ENCODE measurements at regions not wholly inside any gene's neighbourhood (a gene's known extent, or its start where the extent isn't known, plus 50 kb on each side); places are given as distances from the start of the nearest gene placed in this dataset.

DNA sequence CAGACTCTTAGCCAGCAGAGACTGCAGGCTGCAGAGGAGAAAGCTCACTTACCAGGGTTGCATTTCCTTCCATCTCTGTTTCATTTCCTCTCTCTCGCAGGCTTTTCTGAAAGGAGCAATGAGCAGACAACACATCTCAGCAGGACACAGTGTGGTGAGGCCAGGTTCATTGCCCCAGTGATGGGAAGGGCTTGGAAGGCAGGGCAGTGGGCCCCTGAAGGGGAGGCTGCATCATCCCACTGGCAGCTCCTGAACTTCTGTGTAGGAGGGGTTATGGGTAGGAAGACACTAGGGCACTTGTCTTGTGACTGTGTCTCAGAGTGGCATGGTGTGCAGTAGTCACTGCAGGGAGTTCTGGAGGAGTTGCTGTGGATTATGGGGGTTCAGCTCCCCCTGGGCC is 246.8 kb downstream of the QKI start:
- 55 to 88% methylated on average over 1 of the region's 1 CpG for WGBS, 2 experiments (ENCODE audit: low coverage in 1 of 2, low lambda C conversion rate in 2 of 2, missing lambda C conversion rate in 2 of 2)

DNA sequence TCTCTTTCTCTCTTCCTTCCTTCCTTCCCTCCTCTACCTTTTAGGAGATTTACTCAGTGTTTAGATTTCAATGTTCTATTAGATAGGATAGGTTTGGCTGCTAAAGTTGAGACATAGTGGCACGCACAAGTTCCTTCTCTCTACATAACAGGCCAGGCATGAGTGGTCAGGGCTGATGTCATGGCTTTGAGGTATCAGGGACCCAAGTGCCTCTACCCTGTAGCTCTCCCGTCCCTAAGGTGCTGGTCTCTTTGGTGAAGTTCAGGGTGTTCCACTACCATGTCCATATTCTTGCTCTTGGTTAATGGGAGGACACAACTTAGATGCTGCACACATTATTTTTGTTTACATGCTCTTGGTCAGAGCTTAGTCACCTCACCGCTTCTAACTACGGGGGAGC is 245.3 kb downstream of the QKI start:
- in situ Hi-C loops (cut with MboI), result no loop called here
- Histone ChIP-seq H2AFZ (no peak overlapping the region), H3K4me3 (no peak overlapping the region), H3K79me2 (ENCODE audit: insufficient read depth) (no peaks in the 10 kb centered on the region), H3K9me2 (ENCODE audit: insufficient read depth) (no peaks in the 10 kb centered on the region), H3K9me3 (ENCODE audit: low read depth) (no peaks in the 10 kb centered on the region), H3K4me1 (ENCODE audit: insufficient read depth) (no peaks in the 10 kb centered on the region), H3K4me2 (ENCODE audit: unreplicated experiment) (no peak overlapping the region), H4K20me1 (ENCODE audit: insufficient read depth) (no peaks in the 10 kb centered on the region), H3K27ac (no peak overlapping the region), H3K9ac (no peak overlapping the region), H3K36me3 (ENCODE audit: low read depth) (no peaks in the 10 kb centered on the region), H3K27me3 (replicated peaks; ENCODE audit: insufficient read depth) (no peaks in the 10 kb centered on the region), H3F3A (ENCODE audit: insufficient read depth) (no peaks in the 10 kb centered on the region)
- DNase-seq, result no peak
- TF ChIP-seq EZH2 (IDR thresholded peaks at IDR 0.05; ENCODE audit: insufficient read depth, poor library complexity, severe bottlenecking), result no peak
- no peak for TF ChIP-seq EZH2phosphoT487 (IDR thresholded peaks at IDR 0.05; ENCODE audit: insufficient read depth, low read depth)
- 44 to 58% methylated on average over 4 of the region's 4 CpGs for WGBS, 2 experiments (ENCODE audit: low coverage in 1 of 2, low lambda C conversion rate in 2 of 2, missing lambda C conversion rate in 2 of 2)

More for the DNA sequence above, 246.8 kb downstream of the QKI start:
- TF ChIP-seq EZH2 (IDR thresholded peaks at IDR 0.05; ENCODE audit: insufficient read depth, poor library complexity, severe bottlenecking), result no peak
- TF ChIP-seq EZH2phosphoT487 (IDR thresholded peaks at IDR 0.05; ENCODE audit: insufficient read depth, low read depth), result no peak
- Histone ChIP-seq H3K9ac (no peak overlapping the region), H3K79me2 (ENCODE audit: insufficient read depth) (no peaks in the 10 kb centered on the region), H3K4me3 (no peak overlapping the region), H3K36me3 (ENCODE audit: low read depth) (no peaks in the 10 kb centered on the region), H3F3A (ENCODE audit: insufficient read depth) (no peaks in the 10 kb centered on the region), H4K20me1 (ENCODE audit: insufficient read depth) (no peaks in the 10 kb centered on the region), H3K27me3 (replicated peaks; ENCODE audit: insufficient read depth) (no peaks in the 10 kb centered on the region), H2AFZ (no peak overlapping the region), H3K4me1 (ENCODE audit: insufficient read depth) (no peaks in the 10 kb centered on the region), H3K27ac (no peak overlapping the region), H3K9me3 (ENCODE audit: low read depth) (no peaks in the 10 kb centered on the region), H3K9me2 (ENCODE audit: insufficient read depth) (no peaks in the 10 kb centered on the region), H3K4me2 (ENCODE audit: unreplicated experiment) (no peak overlapping the region)
- in situ Hi-C loops (cut with MboI), result no loop called here
- DNase-seq, result no peak

DNA sequence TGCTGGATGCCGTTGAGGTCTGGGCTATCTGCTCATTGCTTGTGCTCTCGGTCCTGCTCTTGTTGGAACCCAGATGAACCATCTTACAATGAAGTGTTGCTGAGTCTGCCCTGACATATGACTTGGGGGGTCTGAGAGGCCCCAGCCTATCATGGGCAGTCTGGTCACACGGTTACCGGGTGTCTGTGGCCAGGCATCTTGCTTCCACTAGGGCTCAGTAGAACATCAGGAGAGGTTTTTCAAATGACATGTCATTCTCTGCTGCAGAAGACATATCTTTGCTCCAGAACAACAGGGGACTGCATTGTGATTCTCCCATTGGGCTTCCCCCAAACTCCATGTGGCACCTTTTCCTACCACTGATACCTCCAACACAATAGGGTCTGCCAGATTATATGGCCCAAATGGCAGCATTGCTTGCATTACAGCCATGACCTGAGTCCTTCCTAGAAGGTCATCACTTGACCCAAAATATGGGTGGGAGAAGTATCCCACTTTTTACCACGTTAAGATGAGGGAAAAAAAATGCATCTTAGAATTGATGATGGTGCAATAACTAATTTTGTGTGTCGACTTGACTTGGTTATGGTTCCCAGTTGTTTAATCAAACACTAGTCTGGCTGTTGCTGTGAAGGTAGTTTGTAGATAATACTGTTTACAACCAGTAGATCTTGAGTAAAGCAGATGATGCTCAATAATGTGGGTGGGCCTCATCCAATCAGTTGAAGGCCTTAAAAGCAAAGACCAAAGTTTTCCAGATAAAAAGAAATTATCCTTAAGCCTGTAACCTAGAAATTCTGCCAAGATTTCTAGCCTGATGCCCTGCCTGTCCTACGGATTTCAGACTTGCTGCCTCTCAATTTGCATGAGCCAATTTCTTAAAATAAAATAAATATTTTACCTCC is 241.0 kb downstream of the QKI start:
- WGBS, 2 experiments (ENCODE audit: low coverage in 1 of 2, low lambda C conversion rate in 2 of 2, missing lambda C conversion rate in 2 of 2), result 41 to 52% methylated on average over 7 of the region's 7 CpGs
- no peak overlapping the region for H2AFZ ChIP-seq
- no peak overlapping the region for H3K4me3 ChIP-seq
- TF ChIP-seq EZH2 (IDR thresholded peaks at IDR 0.05; ENCODE audit: insufficient read depth, poor library complexity, severe bottlenecking), result no peak
- TF ChIP-seq EZH2phosphoT487 (IDR thresholded peaks at IDR 0.05; ENCODE audit: insufficient read depth, low read depth), result no peak
- no peaks in the 10 kb centered on the region for H3K9me2 ChIP-seq (ENCODE audit: insufficient read depth)
- no peaks in the 10 kb centered on the region for H3K79me2 ChIP-seq (ENCODE audit: insufficient read depth)
- H3K9me3 ChIP-seq (ENCODE audit: low read depth), result no peaks in the 10 kb centered on the region
- H3K36me3 ChIP-seq (ENCODE audit: low read depth), result no peaks in the 10 kb centered on the region
- H3K4me1 ChIP-seq (ENCODE audit: insufficient read depth), result no peaks in the 10 kb centered on the region
- H3K27ac ChIP-seq, result no peak overlapping the region
- no peaks in the 10 kb centered on the region for H3K27me3 ChIP-seq (replicated peaks; ENCODE audit: insufficient read depth)
- no peak for DNase-seq
- no peak overlapping the region for H3K4me2 ChIP-seq (ENCODE audit: unreplicated experiment)
- no peaks in the 10 kb centered on the region for H4K20me1 ChIP-seq (ENCODE audit: insufficient read depth)
- H3F3A ChIP-seq (ENCODE audit: insufficient read depth), result no peaks in the 10 kb centered on the region
- in situ Hi-C loops (cut with MboI), result no loop called here
- H3K9ac ChIP-seq, result no peak overlapping the region

DNA sequence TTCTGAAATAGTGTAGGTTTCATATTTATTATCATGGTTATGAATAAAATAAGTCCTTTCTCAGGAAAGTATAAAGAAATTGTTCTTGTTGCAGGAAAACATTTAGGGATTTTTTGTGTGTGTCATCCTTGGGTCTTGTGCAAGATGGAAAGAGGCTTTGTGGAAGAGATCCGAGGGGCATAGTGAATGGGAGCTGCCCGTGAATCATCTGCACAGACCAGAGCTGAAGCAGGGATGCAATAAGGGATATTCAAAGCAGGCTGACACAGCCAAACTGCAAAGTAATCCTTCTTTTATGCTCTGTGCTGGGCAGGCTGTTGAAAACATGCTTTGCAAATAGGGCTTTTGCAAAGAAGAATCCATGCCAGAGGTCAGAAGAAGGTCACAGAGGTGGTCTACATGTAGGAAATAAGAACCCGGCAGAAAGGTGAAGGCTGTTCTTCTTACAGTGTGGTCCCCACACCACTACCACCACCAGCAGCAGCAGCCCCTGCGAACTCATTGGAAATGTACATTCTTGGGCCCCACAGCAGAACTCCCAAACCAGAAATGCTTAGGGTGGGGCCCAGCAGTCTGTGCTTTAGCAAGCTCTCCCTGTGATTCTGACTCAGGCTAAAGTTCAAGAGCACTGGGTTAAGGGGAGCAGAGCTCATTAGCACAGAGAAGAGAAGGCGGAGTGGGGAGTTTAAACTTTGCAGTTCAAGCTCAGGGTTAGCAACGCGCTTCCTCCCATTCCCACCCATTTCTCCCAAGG is 237.6 kb downstream of the QKI start:
- no peaks in the 10 kb centered on the region for H3K9me2 ChIP-seq (ENCODE audit: insufficient read depth)
- no peaks in the 10 kb centered on the region for H3K9me3 ChIP-seq (ENCODE audit: low read depth)
- no peak overlapping the region for H3K4me3 ChIP-seq
- H2AFZ ChIP-seq, result no peak overlapping the region
- H3K79me2 ChIP-seq (ENCODE audit: insufficient read depth), result no peaks in the 10 kb centered on the region
- no peaks in the 10 kb centered on the region for H3K36me3 ChIP-seq (ENCODE audit: low read depth)
- no peak overlapping the region for H3K9ac ChIP-seq
- 39 to 41% methylated on average over 7 of the region's 7 CpGs for WGBS, 2 experiments (ENCODE audit: low coverage in 1 of 2, low lambda C conversion rate in 2 of 2, missing lambda C conversion rate in 2 of 2)
- H3K4me1 ChIP-seq (ENCODE audit: insufficient read depth), result no peaks in the 10 kb centered on the region
- in situ Hi-C loops (cut with MboI), result no loop called here
- no peaks in the 10 kb centered on the region for H4K20me1 ChIP-seq (ENCODE audit: insufficient read depth)
- no peaks in the 10 kb centered on the region for H3F3A ChIP-seq (ENCODE audit: insufficient read depth)
- no peaks in the 10 kb centered on the region for H3K27me3 ChIP-seq (replicated peaks; ENCODE audit: insufficient read depth)
- DNase-seq, result peak; percentile 51
- no peak overlapping the region for H3K27ac ChIP-seq
- H3K4me2 ChIP-seq (ENCODE audit: unreplicated experiment), result no peak overlapping the region
- no peak for TF ChIP-seq EZH2 (IDR thresholded peaks at IDR 0.05; ENCODE audit: insufficient read depth, poor library complexity, severe bottlenecking)
